HCT116 (cell line): ENCODE measurements at regions not wholly inside any gene's neighbourhood (a gene's known extent, or its start where the extent isn't known, plus 50 kb on each side); places are given as distances from the start of the nearest gene placed in this dataset.

Experiments
- ATAC-seq: fragments of 200-7000 bp; cut with Tn5 transposase; 2 replicates; pipeline ENCODE4 v1.9.1; 2020; ENCODE audit warnings: mild to moderate bottlenecking, moderate library complexity
- BruUV-seq: library from RNA; stranded (reverse); fragments of 400-500 nt; replicated peaks from 2 replicates; lab custom pipeline; 2021; lab: Mats Ljungman, UMichigan
- CTCF ChIA-PET: fragments of 300-600 bp; sonication (Branson Sonifier 250); formaldehyde crosslinking; loops from one replicate; lab custom pipeline; 2021; ENCODE audit warnings: antibody characterized with exemption; lab: Charles Lee
- POLR2A ChIA-PET: fragments of 300-600, 350-600 bp; sonication (Branson Sonifier 250); formaldehyde crosslinking; loops from one replicate; lab custom pipeline; 2021; ENCODE audit warnings: antibody characterized with exemption; lab: Charles Lee
- RAD21 ChIA-PET, 2 experiments: fragments of 300-600 bp; sonication (Branson Sonifier 250); formaldehyde crosslinking; loops; one replicate each; lab custom pipeline; 2023; ENCODE audit warnings: low total read pairs in 2 of 2; ENCODE audit not compliant: uncharacterized antibody in 2 of 2, unreplicated experiment in 2 of 2, low non-redundant PET in 1 of 2; lab: Charles Lee
- DNase-seq: peaks from one replicate; pipeline ENCODE4 v3.0.0-alpha.2; 2010; ENCODE audit warnings: low read depth, low spot score
- H2AFZ ChIP-seq: fragments of 200-600 bp; shearing (Covaris generic), sonication (generic); 2 replicates; pipeline ENCODE4 v1.6.1; 2017; ENCODE audit warnings: low read depth, mixed run types, mixed read lengths, antibody characterized with exemption, low read length; ENCODE audit not compliant: poor library complexity, severe bottlenecking
- H3K27ac ChIP-seq: 2 replicates; pipeline ENCODE4 v1.5.1; 2012; ENCODE audit warnings: low read depth, low read length
- H3K27me3 ChIP-seq: fragments of 200-600 bp; sonication (generic); 2 replicates; pipeline ENCODE4 v1.6.1; 2016; ENCODE audit warnings: mixed run types, low read length, mixed read lengths; ENCODE audit not compliant: insufficient read depth
- H3K36me3 ChIP-seq, 2 experiments: fragments of 200-500 bp in 1 of 2; fragments of 200-600 bp in 1 of 2; sonication (Bioruptor generic) in 1 of 2; sonication (generic) in 1 of 2; 2 replicates each; pipeline versions ENCODE4 v1.5.1 to v1.6.1; 2014 to 2016; ENCODE audit warnings: low read length in 2 of 2, inconsistent platforms in 1 of 2, mixed read lengths in 1 of 2, mixed run types in 1 of 2; ENCODE audit not compliant: insufficient read depth in 2 of 2, control insufficient read depth in 1 of 2
- H3K4me1 ChIP-seq, 2 experiments: fragments of 200-600 bp in 1 of 2; sonication (generic) in 1 of 2; 2 replicates each; pipeline versions ENCODE4 v1.5.1 to v1.6.1; 2012 to 2017; ENCODE audit warnings: low read length in 2 of 2, inconsistent platforms in 1 of 2, mild to moderate bottlenecking in 1 of 2, mixed read lengths in 1 of 2, mixed run types in 1 of 2, moderate library complexity in 1 of 2; ENCODE audit not compliant: insufficient read depth in 2 of 2, control insufficient read depth in 1 of 2
- H3K4me2 ChIP-seq: fragments of 200-600 bp; sonication (generic); 2 replicates; pipeline ENCODE4 v1.6.1; 2017; ENCODE audit warnings: mixed run types, low read length, mixed read lengths
- H3K4me3 ChIP-seq, 2 experiments: fragments of 200-600 bp in 1 of 2; sonication (generic) in 1 of 2; replicated peaks in 1 of 2; 2 replicates each; pipeline ENCODE4 v1.5.1; 2011 to 2016; ENCODE audit warnings: low read length in 2 of 2, control low read depth in 1 of 2, low read depth in 1 of 2, mild to moderate bottlenecking in 1 of 2, mixed read lengths in 1 of 2, mixed run types in 1 of 2
- H3K79me2 ChIP-seq: fragments of 200-600 bp; sonication (generic); 2 replicates; pipeline ENCODE4 v1.6.1; 2017; ENCODE audit warnings: mild to moderate bottlenecking, mixed run types, low read length, moderate library complexity, mixed read lengths; ENCODE audit not compliant: insufficient read depth
- H3K9ac ChIP-seq: fragments of 200-600 bp; sonication (generic); 2 replicates; pipeline ENCODE4 v1.6.1; 2016; ENCODE audit warnings: low read length, mixed read lengths
- H3K9me2 ChIP-seq: fragments of 200-600 bp; sonication (generic), shearing (Covaris generic); 2 replicates; pipeline ENCODE4 v1.6.1; 2017; ENCODE audit warnings: mixed run types, mild to moderate bottlenecking, moderate library complexity; ENCODE audit not compliant: insufficient read depth
- H3K9me3 ChIP-seq, 2 experiments: fragments of 200-500 bp in 1 of 2; fragments of 200-600 bp in 1 of 2; sonication (Bioruptor generic) in 1 of 2; sonication (generic) in 1 of 2; 2 replicates each; pipeline ENCODE4 v1.6.1; 2014 to 2017; ENCODE audit warnings: low read length in 2 of 2, mixed read lengths in 2 of 2, inconsistent platforms in 1 of 2, low read depth in 1 of 2, mild to moderate bottlenecking in 1 of 2, mixed run types in 1 of 2, moderate library complexity in 1 of 2; ENCODE audit not compliant: control insufficient read depth in 1 of 2, insufficient read depth in 1 of 2
- H4K20me1 ChIP-seq: fragments of 200-600 bp; sonication (generic), shearing (Covaris generic); 2 replicates; pipeline ENCODE4 v1.6.1; 2017; ENCODE audit warnings: mixed run types, mild to moderate bottlenecking, moderate library complexity; ENCODE audit not compliant: insufficient read depth
- ATF3 ChIP-seq: IDR thresholded peaks from 2 replicates; pipeline ENCODE4 v1.6.1; 2012
- CBX3 ChIP-seq: IDR thresholded peaks from 2 replicates; pipeline ENCODE4 v1.6.1; 2012; ENCODE audit warnings: low read depth
- CEBPB ChIP-seq: IDR thresholded peaks from 2 replicates; pipeline ENCODE4 v1.6.1; 2012; ENCODE audit warnings: low read depth
- EZH2 ChIP-seq: fragments of 200-600 bp; sonication (generic); IDR thresholded peaks from 2 replicates; pipeline ENCODE4 v1.6.1; 2017; ENCODE audit warnings: antibody characterized with exemption, mixed run types
- POLR2A ChIP-seq: IDR thresholded peaks from 2 replicates; pipeline ENCODE4 v1.7.0; 2011; ENCODE audit warnings: borderline replicate concordance; ENCODE audit not compliant: insufficient read depth, insufficient read length; ENCODE audit errors: extremely low read depth
- POLR2AphosphoS5 ChIP-seq: IDR thresholded peaks from 2 replicates; pipeline ENCODE4 v1.6.1; 2011; ENCODE audit warnings: mild to moderate bottlenecking, low read depth, low read length, moderate library complexity
- RAD21 ChIP-seq: IDR thresholded peaks from 2 replicates; pipeline ENCODE4 v1.6.1; 2012; ENCODE audit warnings: low read depth, mild to moderate bottlenecking
- REST ChIP-seq: IDR thresholded peaks from 2 replicates; pipeline ENCODE4 v1.6.1; 2012; ENCODE audit warnings: low read depth
- ZBTB33 ChIP-seq: IDR thresholded peaks from 2 replicates; pipeline ENCODE4 v1.6.1; 2011; ENCODE audit warnings: mild to moderate bottlenecking, low read length, moderate library complexity; ENCODE audit not compliant: insufficient replicate concordance; ENCODE audit errors: extremely low read depth
- intact Hi-C: fragments of 100-400 bp; cut with micrococcal nuclease; formaldehyde crosslinking; loops from 2 replicates; pipeline ENCODE4 v1.10.0; 2022

- TF ChIP-seq EZH2, result no peak
- TF ChIP-seq POLR2A, result no peak
- no peak for TF ChIP-seq ZBTB33
- TF ChIP-seq REST, result no peak
- TF ChIP-seq POLR2AphosphoS5, result no peak
- no peak for TF ChIP-seq RAD21
- no peak for TF ChIP-seq CEBPB
- no peak for TF ChIP-seq ATF3
- TF ChIP-seq CBX3, result no peak
- no peaks in the 10 kb centered on the region for H3K9me2 ChIP-seq
- H3K4me2 ChIP-seq, result no peak overlapping the region
- DNase-seq, result no peak
- no peak overlapping the region for H2AFZ ChIP-seq
- H3K4me1 ChIP-seq, result no peaks in the 10 kb centered on the region
- H3K27me3 ChIP-seq, result no peaks in the 10 kb centered on the region
- no peak overlapping the region for H3K4me3 ChIP-seq
- RAD21 ChIA-PET, result no interaction called here
- no peaks in the 10 kb centered on the region for H3K9me3 ChIP-seq
- intact Hi-C loops, result no loop called here
- no peak for ATAC-seq
- CTCF ChIA-PET, result no interaction called here
- H3K27ac ChIP-seq, result no peak overlapping the region
- POLR2A ChIA-PET, result no interaction called here
- no peaks in the 10 kb centered on the region for H4K20me1 ChIP-seq
- H3K79me2 ChIP-seq, result no peaks in the 10 kb centered on the region
- BruUV-seq, result no TSS peak
- no peaks in the 10 kb centered on the region for H3K36me3 ChIP-seq
- H3K9ac ChIP-seq, result no peak overlapping the region
These were observed 188.8 kb downstream of the CYRIA start for GRCh38 chr2:16476866-16477265.
